Heart right ventricle (tissue), 16 donors: ENCODE measurements at regions not wholly inside any gene's neighbourhood (a gene's known extent, or its start where the extent isn't known, plus 50 kb on each side); places are given as distances from the start of the nearest gene placed in this dataset.

ENCODE experiments used
- ATAC-seq, 8 donors: fragments of 200-7000 bp; cut with Tn5 transposase; one replicate each; pipeline ENCODE4 v1.9.1; 2020; ENCODE audit warnings: mild to moderate bottlenecking in 8 of 8, moderate library complexity in 8 of 8, moderate number of reproducible peaks in 1 of 8
- DNase-seq, 2 donors: peaks; one replicate each; pipeline ENCODE4 v3.0.0-alpha.2; 2020
- H3K27ac ChIP-seq, 10 donors: fragments of 200-600 bp; sonication (generic) in 2 of 10; one replicate each; pipeline versions ENCODE4 v1.5.0 to v1.8.0; 2020 to 2022; ENCODE audit warnings: mild to moderate bottlenecking in 3 of 10
- H3K27me3 ChIP-seq, 7 donors: fragments of 200-600 bp; one replicate each; pipeline ENCODE4 v1.8.0; 2021 to 2022; ENCODE audit warnings: mild to moderate bottlenecking in 2 of 7
- H3K36me3 ChIP-seq, 9 donors: fragments of 200-600 bp; sonication (generic) in 1 of 9; one replicate each; pipeline versions ENCODE4 v1.5.0 to v1.8.0; 2020 to 2022; ENCODE audit warnings: mild to moderate bottlenecking in 2 of 9
- H3K4me1 ChIP-seq, 9 donors: fragments of 200-600 bp; sonication (generic) in 1 of 9; one replicate each; pipeline versions ENCODE4 v1.5.0 to v1.8.0; 2020 to 2022; ENCODE audit warnings: mild to moderate bottlenecking in 4 of 9
- H3K4me3 ChIP-seq, 10 donors: fragments of 200-600 bp; sonication (generic) in 2 of 10; one replicate each; pipeline versions ENCODE4 v1.5.0 to v1.8.0; 2020 to 2022; ENCODE audit warnings: mild to moderate bottlenecking in 7 of 10, moderate library complexity in 2 of 10
- H3K9me3 ChIP-seq, 11 donors: fragments of 200-600 bp in 10 of 11; sonication (generic) in 2 of 11; one replicate each; pipeline versions ENCODE4 v1.5.0 to v1.8.0; 2013 to 2022; ENCODE audit warnings: mild to moderate bottlenecking in 2 of 11, control low read depth in 1 of 11, moderate library complexity in 1 of 11
- WGBS, 2 donors: extraction: QIAGEN DNeasy Blood & Tissue Kit; methylation state at CpG; one replicate each; pipeline ENCODE4 v1.1.7; 2013; ENCODE audit warnings: inconsistent platforms in 1 of 2; 5-methylcytosine and 5-hydroxymethylcytosine counted together
- intact Hi-C, 10 donors: fragments of 100-400 bp; cut with DNase I; formaldehyde crosslinking; loops; one replicate each; pipeline versions ENCODE4 v1.11.1 to v1.14.2; 2022
- TF ChIP-seq, protein P1 (sequence below), 9 donors: fragments of 200-600 bp; sonication (generic) in 2 of 9; IDR thresholded peaks; one replicate each; pipeline versions ENCODE4 v1.5.0 to v1.8.0; 2021 to 2022; ENCODE audit warnings: antibody characterized with exemption in 9 of 9, mild to moderate bottlenecking in 5 of 9, moderate library complexity in 1 of 9
- donor health status: Arrhythmogenic right ventricular cardiomyopathy.
- donor health status: ischemic (EF 13 %, LVEDD 7.1; RV severe dilation, severe dysfunction).
- donor health status: healthy with polysubstance abuse.
- donor health status: DM: no; HTN: yes; CAD: no.
- donor health status: DM: no; HTN: no; CAD: no.
- donor health status: ischemic (EF 25% LVEDD 6.9; RV normal size, moderate dysfunction).
- donor health status: ischemic (EF 25% LVEDD 5.7; RV mildly dilated, moderate dysfunction).
- donor health status: healthy.
- donor health status: DM: yes; HTN: yes; CAD: no.
- donor health status: Ischemic cardiomyopathy.
- donor health status: ischemic (EF 35%, LVEDD 5.7; RV mildly dilated, moderate dysfunction).
- donor health status: nonischemic (EF 11% LVEDD 7.7; RV severe dilation, severe dysfunction).
- donor health status: DM: yes; HTN: yes; CAD: no.
- donor health status: PGD.
- donor health status: ischemic (EF 29% LVEDD 5.4; RV normal size, mild dysfunction).
- donor health status: nonischemic (EF 23%, LVEDD 6.1; RV moderate dilation, normal function).

DNA sequence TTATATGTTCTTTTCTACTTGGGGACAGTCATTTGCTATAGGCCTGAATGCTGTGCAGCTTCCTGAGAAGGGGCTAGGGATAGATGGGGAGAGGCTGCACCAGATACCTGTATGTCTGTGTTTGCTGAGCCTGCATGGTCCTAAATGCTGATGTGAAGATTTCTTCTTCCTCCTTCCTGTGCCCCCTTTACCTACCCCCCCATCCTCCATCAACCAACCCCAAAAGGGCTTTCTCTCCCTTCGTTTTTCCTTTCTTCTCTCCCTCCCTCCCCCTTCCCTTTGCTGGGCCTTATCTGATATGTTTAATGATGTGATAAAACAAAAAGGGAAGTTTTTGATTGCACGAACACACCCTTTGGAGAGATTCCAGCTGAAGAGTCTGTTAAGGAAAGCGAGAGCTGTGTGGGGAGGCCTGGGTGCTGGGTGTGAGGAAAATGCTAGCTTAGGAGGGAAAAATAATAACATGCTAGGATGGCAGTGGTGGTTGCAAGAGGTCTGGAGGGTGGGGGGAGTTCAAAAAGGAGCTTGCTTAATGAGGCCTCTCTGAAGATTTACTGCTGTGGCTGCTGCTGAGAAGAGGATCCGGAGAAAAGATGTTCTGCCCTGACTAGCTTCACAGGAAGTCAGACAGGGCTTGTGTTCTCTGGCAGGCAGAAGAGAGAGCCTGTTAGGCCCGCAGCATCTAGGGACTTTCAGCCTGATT is 101.8 kb downstream of the SAMD9 start:
- intact Hi-C loops: loop anchor here in 1 of 10 donors (5.0 kb wide), 1 partner anchor 101 kb away; the partner anchor contains the start of gene SAMD9
- TF ChIP-seq, protein P1, sequence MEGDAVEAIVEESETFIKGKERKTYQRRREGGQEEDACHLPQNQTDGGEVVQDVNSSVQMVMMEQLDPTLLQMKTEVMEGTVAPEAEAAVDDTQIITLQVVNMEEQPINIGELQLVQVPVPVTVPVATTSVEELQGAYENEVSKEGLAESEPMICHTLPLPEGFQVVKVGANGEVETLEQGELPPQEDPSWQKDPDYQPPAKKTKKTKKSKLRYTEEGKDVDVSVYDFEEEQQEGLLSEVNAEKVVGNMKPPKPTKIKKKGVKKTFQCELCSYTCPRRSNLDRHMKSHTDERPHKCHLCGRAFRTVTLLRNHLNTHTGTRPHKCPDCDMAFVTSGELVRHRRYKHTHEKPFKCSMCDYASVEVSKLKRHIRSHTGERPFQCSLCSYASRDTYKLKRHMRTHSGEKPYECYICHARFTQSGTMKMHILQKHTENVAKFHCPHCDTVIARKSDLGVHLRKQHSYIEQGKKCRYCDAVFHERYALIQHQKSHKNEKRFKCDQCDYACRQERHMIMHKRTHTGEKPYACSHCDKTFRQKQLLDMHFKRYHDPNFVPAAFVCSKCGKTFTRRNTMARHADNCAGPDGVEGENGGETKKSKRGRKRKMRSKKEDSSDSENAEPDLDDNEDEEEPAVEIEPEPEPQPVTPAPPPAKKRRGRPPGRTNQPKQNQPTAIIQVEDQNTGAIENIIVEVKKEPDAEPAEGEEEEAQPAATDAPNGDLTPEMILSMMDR (IDR thresholded peaks at IDR 0.05): no peak
- H3K9me3 ChIP-seq: no peaks in the 10 kb centered on the region
- ATAC-seq (peak in 6 of 8 donors; percentile 22 to 83 (median 64)), DNase-seq (no peak)
- H3K36me3 ChIP-seq: no peaks in the 10 kb centered on the region
- peak overlapping the region in 8 of 10 donors; percentile 10 to 70 (median 44) for H3K27ac ChIP-seq
- H3K4me1 ChIP-seq: peaks cover 0 to 34% (median 22%) of the 10 kb centered on the region in 9 donors
- no peaks in the 10 kb centered on the region for H3K27me3 ChIP-seq
- WGBS, 2 donors: 35 to 52% methylated on average over 5 of the region's 5 CpGs
- no peak overlapping the region for H3K4me3 ChIP-seq

DNA sequence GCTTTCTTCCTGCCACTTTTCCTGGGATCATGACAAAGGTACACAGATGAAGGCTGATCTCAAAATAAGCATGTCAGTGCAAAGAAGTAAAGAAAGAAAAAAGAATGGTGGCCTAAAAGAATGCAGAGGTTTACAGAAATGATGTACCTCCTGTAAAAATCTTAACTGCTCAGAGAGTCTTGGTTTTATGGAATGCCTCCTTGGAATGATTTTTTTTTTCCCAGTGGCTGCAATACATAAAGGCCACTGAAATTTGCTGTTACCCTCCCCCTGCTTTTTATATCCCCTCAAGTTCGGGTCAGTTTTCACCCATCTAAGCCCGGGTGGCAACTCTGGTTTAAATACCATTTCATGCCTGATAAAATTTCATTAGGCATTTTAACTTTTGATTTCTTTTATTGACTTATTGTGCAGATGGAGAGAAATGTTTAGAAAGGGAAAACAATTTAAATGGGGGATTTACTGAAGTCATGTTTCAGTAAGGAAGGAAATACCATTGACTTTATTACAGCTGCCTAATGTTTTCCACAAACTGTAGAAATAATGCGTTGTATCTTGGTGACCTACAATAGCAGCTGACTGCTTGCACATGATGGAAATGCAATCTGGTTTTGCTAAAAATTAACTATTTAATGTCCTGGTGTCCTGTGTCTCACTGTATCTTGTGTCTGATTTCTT is 102.5 kb downstream of the SAMD9 start:
- Histone ChIP-seq H3K27me3 (no peaks in the 10 kb centered on the region), H3K4me3 (no peak overlapping the region), H3K4me1 (peaks cover 0 to 34% (median 22%) of the 10 kb centered on the region in 9 donors), H3K27ac (peak overlapping the region in 8 of 10 donors; percentile 10 to 70 (median 50)), H3K9me3 (no peaks in the 10 kb centered on the region), H3K36me3 (no peaks in the 10 kb centered on the region)
- WGBS, 2 donors: 47 to 60% methylated on average over 3 of the region's 3 CpGs
- TF ChIP-seq, protein P1 (IDR thresholded peaks at IDR 0.05): no peak
- DNase-seq (no peak), ATAC-seq (peak in 5 of 8 donors; percentile 51 to 83 (median 78))
- intact Hi-C loops: loop anchor here in 1 of 10 donors (5.0 kb wide), 1 partner anchor 102 kb away; the partner anchor contains the start of gene SAMD9

DNA sequence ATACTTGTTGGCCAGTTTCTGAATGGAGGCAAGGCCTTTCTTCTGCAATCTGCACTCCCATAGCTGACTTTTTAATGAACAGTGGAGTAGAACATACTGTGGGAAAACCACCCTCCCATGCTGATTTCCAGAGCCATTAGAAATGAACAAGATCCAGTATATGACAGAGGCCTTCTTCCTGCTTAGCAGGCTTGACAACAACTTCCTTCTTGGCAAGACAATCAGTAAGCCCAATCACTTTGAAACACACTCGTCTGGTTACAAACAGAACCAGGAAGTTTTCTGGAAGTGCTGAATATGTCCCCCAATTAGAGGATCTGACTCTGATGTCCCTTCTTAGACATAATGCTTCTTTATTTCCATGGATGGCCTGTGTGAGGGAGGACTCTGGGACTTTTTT is 103.4 kb downstream of the SAMD9 start:
- Histone ChIP-seq H3K27ac (peak overlapping the region in 6 of 10 donors; percentile 31 to 70 (median 44)), H3K4me1 (peaks cover 0 to 34% (median 22%) of the 10 kb centered on the region in 9 donors), H3K27me3 (no peaks in the 10 kb centered on the region), H3K4me3 (no peak overlapping the region), H3K9me3 (no peaks in the 10 kb centered on the region), H3K36me3 (no peaks in the 10 kb centered on the region)
- peak in 6 of 8 donors; percentile 38 to 72 (median 62) for ATAC-seq
- DNase-seq: no peak
- 32 to 33% methylated on average over 1 of the region's 1 CpG for WGBS, 2 donors
- TF ChIP-seq, protein P1 (IDR thresholded peaks at IDR 0.05): no peak
- intact Hi-C loops: no loop called here

DNA sequence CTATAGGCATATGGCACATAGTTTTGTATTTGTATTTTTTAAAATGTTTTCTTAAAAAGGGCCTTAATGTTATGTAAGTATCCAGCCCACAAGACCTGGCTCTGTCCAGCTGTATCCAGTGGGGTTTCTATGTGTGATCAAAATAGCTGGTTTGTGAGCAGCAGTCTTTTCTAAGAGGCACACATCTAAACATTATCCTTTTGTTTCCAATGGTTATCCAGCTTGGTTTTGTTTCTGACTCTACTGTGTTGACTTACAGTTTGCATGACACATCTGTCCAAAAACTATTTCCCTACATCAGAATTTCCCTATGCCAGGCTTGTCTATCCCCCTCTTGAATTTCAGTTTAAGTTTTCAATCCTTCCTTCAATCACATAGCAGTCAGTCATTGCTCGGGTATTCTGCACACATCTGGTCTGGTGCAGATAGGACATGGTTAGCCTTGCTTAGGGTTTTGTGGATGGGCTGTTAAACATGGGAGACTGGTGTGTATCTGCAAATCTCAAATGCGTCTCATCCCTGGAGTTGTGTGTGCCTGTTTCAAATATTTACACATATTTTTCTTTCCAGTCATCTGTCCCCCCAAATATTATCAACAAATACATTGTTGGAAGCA is 104.2 kb downstream of the SAMD9 start:
- DNase-seq: no peak
- Histone ChIP-seq H3K27me3 (no peaks in the 10 kb centered on the region), H3K4me1 (peaks cover 0 to 34% (median 22%) of the 10 kb centered on the region in 9 donors), H3K4me3 (no peak overlapping the region), H3K27ac (peak overlapping the region in 3 of 10 donors; percentile 56 to 70 (median 59)), H3K9me3 (no peaks in the 10 kb centered on the region), H3K36me3 (no peaks in the 10 kb centered on the region)
- TF ChIP-seq, protein P1 (IDR thresholded peaks at IDR 0.05): no peak
- intact Hi-C loops: no loop called here
- WGBS, 2 donors: 92 to 93% methylated on average over 2 of the region's 2 CpGs
- ATAC-seq: no peak
